ENCODE measurements at regions not wholly inside any gene's neighbourhood (a gene's known extent, or its start where the extent isn't known, plus 50 kb on each side); places are given as distances from the start of the nearest gene placed in this dataset.

DNA sequence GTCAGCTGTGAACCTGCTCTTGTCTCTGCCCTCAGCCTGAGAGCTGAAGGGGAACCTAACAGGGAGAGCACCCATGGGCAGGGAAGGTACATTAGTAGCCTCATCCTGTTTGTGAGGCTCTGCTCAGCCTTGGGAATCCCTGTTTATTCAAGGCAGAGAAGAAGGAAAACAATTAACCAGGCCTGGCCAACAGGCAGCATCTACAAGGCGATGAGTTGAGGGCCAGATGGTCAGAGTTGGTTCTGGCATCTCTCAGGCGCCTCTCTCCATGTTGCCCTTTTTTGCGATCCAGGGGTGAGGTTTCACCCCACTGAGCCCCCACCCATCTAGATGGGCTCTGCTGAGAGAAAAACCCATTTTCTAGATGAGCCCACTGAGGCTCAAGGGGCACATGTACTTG is 54.0 kb upstream of the TOP3B start:
- DNase-seq = no peak

DNA sequence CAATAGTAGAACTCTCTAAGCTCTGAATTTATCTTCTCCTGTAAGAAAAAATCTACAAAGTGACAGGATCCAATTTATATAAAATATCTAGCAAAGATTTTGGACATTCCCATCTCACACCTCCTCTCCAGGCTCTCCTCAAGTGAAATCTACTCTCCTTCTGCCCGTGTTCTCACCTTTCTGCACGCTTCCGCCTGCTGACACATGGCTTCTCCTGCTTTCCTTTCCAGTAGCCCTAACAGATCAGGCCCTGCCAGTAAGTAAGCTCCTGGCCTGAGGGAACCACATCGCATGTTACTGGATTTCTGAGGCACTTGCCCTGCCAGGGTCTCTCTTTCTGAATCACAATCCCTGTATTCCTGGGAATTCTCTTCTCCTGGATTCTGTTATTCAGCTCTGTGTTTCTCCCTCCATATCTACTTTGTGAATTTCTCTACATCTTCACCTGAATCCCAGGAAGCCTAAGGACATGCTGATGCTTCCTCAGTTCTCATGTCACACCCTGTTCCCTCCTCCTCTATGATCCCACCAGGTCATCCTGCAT is 53.3 kb upstream of the TOP3B start:
- DNase-seq = no peak

- DNase-seq = no peak
Observed at GRCh38 chr22:22035203-22035602, 52.6 kb upstream of the TOP3B start.

- DNase-seq = no peak
Observed at GRCh38 chr22:22034469-22035132, 52.0 kb upstream of the TOP3B start.

DNA sequence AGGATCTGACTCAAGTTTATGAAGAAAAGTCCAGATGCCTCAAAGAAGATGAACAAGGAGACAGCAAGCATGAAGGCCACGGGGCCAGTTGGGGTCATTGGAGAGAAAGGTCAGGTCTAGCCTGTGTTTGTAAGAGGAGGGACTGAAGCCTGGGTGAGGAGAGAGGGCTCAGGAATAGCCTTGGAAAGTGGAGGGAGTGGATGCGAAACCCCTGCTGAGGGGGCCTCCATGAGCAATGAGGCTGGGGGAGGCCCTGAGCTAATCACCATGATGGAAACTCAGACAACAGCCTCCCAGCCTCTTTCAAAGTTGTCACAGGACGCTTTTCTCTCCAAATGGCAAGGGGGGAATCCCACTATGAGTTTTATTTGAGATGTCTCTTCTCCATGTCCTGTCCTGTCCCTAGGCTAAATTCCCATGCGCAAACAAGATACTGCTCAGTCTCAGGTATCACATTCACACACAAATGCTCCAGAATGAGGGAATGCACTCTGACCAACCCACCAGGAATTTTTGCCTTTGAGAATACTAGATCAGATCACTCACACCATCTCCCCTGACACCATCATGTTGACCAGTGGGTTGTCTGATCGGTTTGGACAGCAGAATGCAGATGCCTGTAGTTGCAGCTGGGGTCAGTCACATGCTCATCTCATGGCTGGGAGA is 51.3 kb upstream of the TOP3B start:
- no peak for DNase-seq

- no peak for DNase-seq
Observed at GRCh38 chr22:22032906-22033802, 50.6 kb upstream of the TOP3B start.

DNA sequence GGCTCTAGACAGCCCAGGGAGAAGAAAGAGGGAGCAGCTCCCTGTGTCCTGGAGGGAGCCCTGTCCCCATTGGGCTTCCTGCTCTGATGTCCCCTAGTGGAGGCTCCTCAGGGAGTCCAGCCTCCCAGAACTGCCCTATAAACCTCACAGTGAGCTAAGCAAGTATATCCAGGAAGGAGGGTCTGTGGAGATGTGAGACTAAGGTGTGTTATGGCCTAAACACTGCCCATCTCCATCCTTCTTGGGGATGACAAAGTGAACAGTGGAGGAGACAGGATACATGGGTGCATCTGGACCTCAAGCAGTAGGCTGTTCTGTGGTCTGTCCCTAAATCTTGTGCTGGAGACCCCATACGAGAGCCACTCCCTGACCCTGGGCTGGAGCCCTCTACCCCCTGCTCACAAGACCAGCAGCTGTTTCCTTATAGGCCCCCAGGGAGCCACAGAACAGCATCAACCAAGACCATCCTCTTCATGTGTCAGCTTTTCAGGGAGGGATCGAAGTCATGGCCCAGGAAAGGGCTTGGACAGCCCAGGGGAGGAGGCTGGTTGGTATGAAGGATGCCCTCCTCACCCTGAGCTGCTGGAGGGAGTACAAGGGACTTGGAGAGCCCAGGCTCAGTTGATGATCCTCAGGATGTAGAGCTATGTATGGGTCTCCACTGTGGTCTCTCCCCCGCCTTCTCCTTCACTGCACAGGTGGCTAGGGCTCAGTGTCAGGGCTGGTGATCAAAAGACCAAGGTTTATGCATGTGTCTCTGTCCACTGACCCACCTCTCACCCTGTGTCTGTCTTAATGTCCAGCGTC is 49.7 kb upstream of the TOP3B start:
- no peak for DNase-seq

Data from activated CD8-positive, alpha-beta memory T cell treated with anti-CD3 and anti-CD28 coated beads, Interleukin-2, amount 50 U/mL, for 48 hours (primary cell).